ENCODE measurements at regions not wholly inside any gene's neighbourhood (a gene's known extent, or its start where the extent isn't known, plus 50 kb on each side); places are given as distances from the start of the nearest gene placed in this dataset.

DNA sequence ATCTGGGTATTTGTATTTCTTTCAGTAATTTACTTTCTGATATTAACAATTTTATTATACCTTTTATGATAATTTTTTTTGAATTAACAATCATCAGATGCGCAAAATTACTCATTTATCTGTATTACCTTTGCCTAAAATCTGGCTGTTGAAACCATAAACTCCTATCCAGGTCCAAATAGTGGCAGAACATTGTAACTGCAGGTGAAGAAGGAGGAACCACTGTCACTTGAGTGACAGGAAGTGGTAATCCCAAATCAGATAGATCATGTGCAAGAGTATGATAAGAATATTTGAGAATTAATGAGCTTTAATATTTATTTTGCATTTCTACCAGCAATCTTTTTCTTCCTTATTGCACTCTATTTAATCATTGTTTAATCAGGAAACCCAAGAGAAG lies 139.3 kb upstream of the TLE4 start:
- TF ChIP-seq, protein P1, sequence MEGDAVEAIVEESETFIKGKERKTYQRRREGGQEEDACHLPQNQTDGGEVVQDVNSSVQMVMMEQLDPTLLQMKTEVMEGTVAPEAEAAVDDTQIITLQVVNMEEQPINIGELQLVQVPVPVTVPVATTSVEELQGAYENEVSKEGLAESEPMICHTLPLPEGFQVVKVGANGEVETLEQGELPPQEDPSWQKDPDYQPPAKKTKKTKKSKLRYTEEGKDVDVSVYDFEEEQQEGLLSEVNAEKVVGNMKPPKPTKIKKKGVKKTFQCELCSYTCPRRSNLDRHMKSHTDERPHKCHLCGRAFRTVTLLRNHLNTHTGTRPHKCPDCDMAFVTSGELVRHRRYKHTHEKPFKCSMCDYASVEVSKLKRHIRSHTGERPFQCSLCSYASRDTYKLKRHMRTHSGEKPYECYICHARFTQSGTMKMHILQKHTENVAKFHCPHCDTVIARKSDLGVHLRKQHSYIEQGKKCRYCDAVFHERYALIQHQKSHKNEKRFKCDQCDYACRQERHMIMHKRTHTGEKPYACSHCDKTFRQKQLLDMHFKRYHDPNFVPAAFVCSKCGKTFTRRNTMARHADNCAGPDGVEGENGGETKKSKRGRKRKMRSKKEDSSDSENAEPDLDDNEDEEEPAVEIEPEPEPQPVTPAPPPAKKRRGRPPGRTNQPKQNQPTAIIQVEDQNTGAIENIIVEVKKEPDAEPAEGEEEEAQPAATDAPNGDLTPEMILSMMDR (IDR thresholded peaks at IDR 0.05), result no peak
- no peak for TF ChIP-seq POLR2A (IDR thresholded peaks at IDR 0.05)

Measured in uterus (tissue), 2 donors.